SK-N-SH (cell line): ENCODE measurements at regions not wholly inside any gene's neighbourhood (a gene's known extent, or its start where the extent isn't known, plus 50 kb on each side); places are given as distances from the start of the nearest gene placed in this dataset.

Experiments
- CTCF ChIA-PET: fragments of 300-600, 350-600 bp; formaldehyde crosslinking; extraction: SDS; loops from one replicate; lab custom pipeline; 2021; lab: Yijun Ruan, JAX
- POLR2A ChIA-PET: fragments of 350-600 bp; sonication (Branson Sonifier 250); formaldehyde crosslinking; extraction: SDS; loops from one replicate; lab custom pipeline; 2020; ENCODE audit warnings: antibody characterized with exemption, inconsistent platforms; lab: Yijun Ruan, JAX
- DNase-seq: peaks from one replicate; pipeline ENCODE4 v3.0.0; 2012
- H2AFZ ChIP-seq: fragments of 200-600 bp; sonication (generic); 2 replicates; pipeline ENCODE4 v1.8.1; 2016; ENCODE audit warnings: antibody characterized with exemption, mild to moderate bottlenecking, low read depth
- H3F3A ChIP-seq: fragments of 200-600 bp; sonication (generic); replicated peaks from 2 replicates; pipeline ENCODE3; 2016; ENCODE audit warnings: antibody characterized with exemption, mild to moderate bottlenecking; ENCODE audit not compliant: insufficient read depth
- H3K27ac ChIP-seq, 2 experiments: fragments of 200-500 bp in 1 of 2; fragments of 200-600 bp in 1 of 2; sonication (Bioruptor generic) in 1 of 2; sonication (generic), shearing (Covaris generic) in 1 of 2; 2 replicates each; pipeline versions ENCODE4 v1.5.1 to v1.6.1; 2014 to 2016; ENCODE audit warnings: low read depth in 2 of 2, inconsistent platforms in 1 of 2, low read length in 1 of 2, mild to moderate bottlenecking in 1 of 2, mixed read lengths in 1 of 2
- H3K27me3 ChIP-seq: fragments of 200-600 bp; sonication (generic), shearing (Covaris generic); 2 replicates; pipeline ENCODE4 v1.6.1; 2016; ENCODE audit warnings: mixed run types; ENCODE audit not compliant: insufficient read depth
- H3K36me3 ChIP-seq, 2 experiments: fragments of 200-500 bp in 1 of 2; fragments of 200-600 bp in 1 of 2; sonication (Bioruptor generic) in 1 of 2; sonication (generic) in 1 of 2; replicated peaks in 1 of 2; 2 replicates each; pipeline versions ENCODE3 to v1.5.1; 2014 to 2016; ENCODE audit warnings: low read length in 1 of 2, mild to moderate bottlenecking in 1 of 2; ENCODE audit not compliant: insufficient read depth in 2 of 2, control insufficient read depth in 1 of 2
- H3K4me1 ChIP-seq, 2 experiments: fragments of 200-500 bp in 1 of 2; fragments of 200-600 bp in 1 of 2; sonication (Bioruptor generic) in 1 of 2; sonication (generic), shearing (Covaris generic) in 1 of 2; 2 replicates each; pipeline versions ENCODE4 v1.5.1 to v1.6.1; 2014 to 2016; ENCODE audit warnings: low read depth in 1 of 2, low read length in 1 of 2, mixed run types in 1 of 2; ENCODE audit not compliant: insufficient read depth in 2 of 2, control insufficient read depth in 1 of 2
- H3K4me2 ChIP-seq: fragments of 200-600 bp; sonication (generic), shearing (Covaris generic); 2 replicates; pipeline ENCODE4 v1.6.1; 2017; ENCODE audit warnings: mixed run types
- H3K4me3 ChIP-seq, 2 experiments: fragments of 200-500 bp in 1 of 2; fragments of 200-600 bp in 1 of 2; sonication (Bioruptor generic) in 1 of 2; sonication (generic), shearing (Covaris generic) in 1 of 2; 2 replicates each; pipeline versions ENCODE4 v1.5.1 to v1.8.1; 2014 to 2016; ENCODE audit warnings: low read depth in 2 of 2, inconsistent platforms in 1 of 2, low read length in 1 of 2, mild to moderate bottlenecking in 1 of 2, mixed read lengths in 1 of 2, moderate library complexity in 1 of 2
- H3K79me2 ChIP-seq: fragments of 200-600 bp; sonication (generic); 2 replicates; pipeline ENCODE4 v1.8.1; 2017; ENCODE audit warnings: mild to moderate bottlenecking; ENCODE audit not compliant: insufficient read depth
- H3K9ac ChIP-seq: fragments of 200-600 bp; sonication (generic); 2 replicates; pipeline ENCODE4 v1.6.1; 2017; ENCODE audit warnings: mixed run types
- H3K9me2 ChIP-seq: fragments of 200-600 bp; sonication (generic); 2 replicates; pipeline ENCODE4 v1.6.1; 2017; ENCODE audit warnings: mixed run types
- H3K9me3 ChIP-seq: fragments of 200-600 bp; sonication (generic); 2 replicates; pipeline ENCODE4 v1.6.1; 2017; ENCODE audit warnings: mixed run types, mild to moderate bottlenecking, moderate library complexity
- H4K20me1 ChIP-seq: fragments of 200-600 bp; sonication (generic); 2 replicates; pipeline ENCODE4 v1.6.1; 2017; ENCODE audit warnings: mild to moderate bottlenecking, mixed run types; ENCODE audit not compliant: insufficient read depth
- CTCF ChIP-seq: fragments of 200-600 bp; sonication (generic); IDR thresholded peaks from 2 replicates; pipeline ENCODE4 v1.6.1; 2017; ENCODE audit warnings: antibody characterized with exemption, mild to moderate bottlenecking, moderate library complexity
- ELF1 ChIP-seq: IDR thresholded peaks from 2 replicates; pipeline ENCODE4 v1.4.0; 2012
- EP300 ChIP-seq, 2 experiments: IDR thresholded peaks; 2 replicates each; pipeline versions ENCODE4 v1.4.0 to v1.6.1; 2012; ENCODE audit warnings: borderline replicate concordance in 1 of 2, low read depth in 1 of 2, low read length in 1 of 2
- EZH2phosphoT487 ChIP-seq: fragments of 200-600 bp; sonication (generic); IDR thresholded peaks from 2 replicates; pipeline ENCODE4 v1.6.1; 2017; ENCODE audit warnings: low read depth, mixed run types, mild to moderate bottlenecking, antibody characterized with exemption, moderate library complexity, borderline replicate concordance
- FOSL2 ChIP-seq: IDR thresholded peaks from 2 replicates; pipeline ENCODE4 v1.4.0; 2012; ENCODE audit warnings: low read depth, mild to moderate bottlenecking, moderate library complexity, borderline replicate concordance
- GATA2 ChIP-seq: sonication (generic); formaldehyde crosslinking; IDR thresholded peaks from 2 replicates; pipeline ENCODE4 v1.5.0; 2020; ENCODE audit warnings: mild to moderate bottlenecking, missing genetic modification reagents
- MEF2A ChIP-seq: IDR thresholded peaks from 2 replicates; pipeline ENCODE4 v1.4.0; 2012; ENCODE audit warnings: low read depth, borderline replicate concordance
- MXI1 ChIP-seq: IDR thresholded peaks from 2 replicates; pipeline ENCODE4 v1.6.1; 2012; ENCODE audit warnings: mild to moderate bottlenecking, low read depth, low read length, improper control_type of control experiment
- NFIC ChIP-seq: IDR thresholded peaks from 2 replicates; pipeline ENCODE4 v1.4.0; 2012; ENCODE audit warnings: borderline replicate concordance
- PBX3 ChIP-seq: IDR thresholded peaks from 2 replicates; pipeline ENCODE4; 2012
- POLR2AphosphoS5 ChIP-seq: IDR thresholded peaks from 2 replicates; pipeline ENCODE4 v1.6.1; 2012; ENCODE audit warnings: low read depth, low read length
- RFX5 ChIP-seq: IDR thresholded peaks from 2 replicates; pipeline ENCODE4 v1.6.1; 2012; ENCODE audit warnings: mild to moderate bottlenecking, improper control_type of control experiment, low read length
- RXRA ChIP-seq: IDR thresholded peaks from 2 replicates; pipeline ENCODE4 v1.4.0; 2012; ENCODE audit warnings: low read depth, mild to moderate bottlenecking, borderline replicate concordance
- SIN3A ChIP-seq: IDR thresholded peaks from 2 replicates; pipeline ENCODE4 v1.6.1; 2012; ENCODE audit warnings: low read depth, mild to moderate bottlenecking, low read length, moderate library complexity, borderline replicate concordance
- SMC3 ChIP-seq: IDR thresholded peaks from 2 replicates; pipeline ENCODE4 v1.6.1; 2012; ENCODE audit warnings: low read depth, low read length, improper control_type of control experiment
- TCF12 ChIP-seq: IDR thresholded peaks from 2 replicates; pipeline ENCODE4 v1.4.0; 2012
- USF1 ChIP-seq: IDR thresholded peaks from 2 replicates; pipeline ENCODE4 v1.4.0; 2012; ENCODE audit warnings: low read depth, borderline replicate concordance
- ZBTB33 ChIP-seq: IDR thresholded peaks from 2 replicates; pipeline ENCODE4 v1.4.0; 2012; ENCODE audit warnings: low read depth, borderline replicate concordance
- WGBS: methylation state at CpG from one replicate; pipeline ENCODE4 v1.1.6; 2017; ENCODE audit warnings: low lambda C conversion rate; 5-methylcytosine and 5-hydroxymethylcytosine counted together

GRCh38 chr1:56340977-56341376, 238.4 kb downstream of the PLPP3 start:
- H3F3A ChIP-seq = no peaks in the 10 kb centered on the region
- peaks cover 4% of the 10 kb centered on the region; the same call in 1 of the 2 replicates for H3K9me3 ChIP-seq
- H3K9me2 ChIP-seq = no peaks in the 10 kb centered on the region
- H3K27me3 ChIP-seq = no peaks in the 10 kb centered on the region
- H3K4me1 ChIP-seq = no peaks in the 10 kb centered on the region
- no peaks in the 10 kb centered on the region for H3K36me3 ChIP-seq
- no peak overlapping the region for H3K4me3 ChIP-seq
- POLR2A ChIA-PET = no interaction called here
- DNase-seq = no peak
- TF ChIP-seq GATA2 (CRISPR knock-in tag) (no peak), CTCF (no peak), ZBTB33 (no peak), SIN3A (no peak), ELF1 (no peak), FOSL2 (no peak), RXRA (no peak), POLR2AphosphoS5 (no peak), PBX3 (no peak), RFX5 (no peak), SMC3 (no peak), TCF12 (no peak), MEF2A (no peak), NFIC (no peak)
- H3K9ac ChIP-seq = no peak overlapping the region
- no peaks in the 10 kb centered on the region for H3K79me2 ChIP-seq
- no peak overlapping the region for H3K27ac ChIP-seq
- H3K4me2 ChIP-seq = no peak overlapping the region
- H4K20me1 ChIP-seq = no peaks in the 10 kb centered on the region
- CTCF ChIA-PET = no interaction called here
- H2AFZ ChIP-seq = no peak overlapping the region

- no peaks in the 10 kb centered on the region for H3K36me3 ChIP-seq
- no peak overlapping the region for H3K4me3 ChIP-seq
- no peak overlapping the region for H3K27ac ChIP-seq
- H3K4me2 ChIP-seq = no peak overlapping the region
- no peaks in the 10 kb centered on the region for H3K27me3 ChIP-seq
- H3F3A ChIP-seq = peaks cover 3% of the 10 kb centered on the region
- H2AFZ ChIP-seq = no peak overlapping the region
- POLR2A ChIA-PET = no interaction called here
- no peaks in the 10 kb centered on the region for H4K20me1 ChIP-seq
- CTCF ChIA-PET = interaction anchor here (0.7 to 1.0 kb wide), 2 partner anchors 9 to 772 kb away, joined by 3 read pairs; no protein-coding TSS in a partner anchor
- no peaks in the 10 kb centered on the region for H3K9me3 ChIP-seq
- H3K79me2 ChIP-seq = no peaks in the 10 kb centered on the region
- H3K4me1 ChIP-seq = 0 out of 4 replicates have a peak, but pooled peaks cover 0 to 3% of the 10 kb centered on the region in 2 experiments
- no peak for DNase-seq
- no peaks in the 10 kb centered on the region for H3K9me2 ChIP-seq
- WGBS = 70% methylated on average over 6 of the region's 6 CpGs
- no peak overlapping the region for H3K9ac ChIP-seq
- TF ChIP-seq NFIC = no peak
- no peak for TF ChIP-seq POLR2AphosphoS5
- TF ChIP-seq MXI1 = no peak
- no peak for TF ChIP-seq GATA2 (CRISPR knock-in tag)
- TF ChIP-seq PBX3 = no peak
- no peak for TF ChIP-seq EZH2phosphoT487
- TF ChIP-seq USF1 = no peak
- no peak for TF ChIP-seq EP300 (IDR thresholded peaks at IDR 0.05; ENCODE audit: borderline replicate concordance in 1 of 2, low read depth in 1 of 2, low read length in 1 of 2)
- no peak for TF ChIP-seq ELF1
- no peak for TF ChIP-seq RFX5
- TF ChIP-seq CTCF = no peak
Observed at GRCh38 chr1:56339786-56340465, 239.4 kb downstream of the PLPP3 start.
